ENCODE measurements at regions not wholly inside any gene's neighbourhood (a gene's known extent, or its start where the extent isn't known, plus 50 kb on each side); places are given as distances from the start of the nearest gene placed in this dataset.

GRCh38 chr2:183946193-183946592, 652.1 kb upstream of the ZNF804A start:
- DNase-seq (ENCODE audit: low read depth) (no peak), FAIRE-seq (no peak)
- Histone ChIP-seq H3K4me3 (ENCODE audit: low read depth, low read length) (no peak overlapping the region), H3K27me3 (ENCODE audit: control insufficient read depth, insufficient read depth, low read length) (no peaks in the 10 kb centered on the region), H3K36me3 (ENCODE audit: control insufficient read depth, insufficient read depth, low read length) (no peaks in the 10 kb centered on the region)
- TF ChIP-seq CTCF (IDR thresholded peaks at IDR 0.05; ENCODE audit: insufficient read depth, low read length, severe bottlenecking) = no peak

GRCh38 chr2:183948861-183949260, 649.5 kb upstream of the ZNF804A start:
- Histone ChIP-seq H3K4me3 (ENCODE audit: low read depth, low read length) (no peak overlapping the region), H3K27me3 (ENCODE audit: control insufficient read depth, insufficient read depth, low read length) (no peaks in the 10 kb centered on the region), H3K36me3 (ENCODE audit: control insufficient read depth, insufficient read depth, low read length) (no peaks in the 10 kb centered on the region)
- FAIRE-seq (no peak), DNase-seq (ENCODE audit: low read depth) (no peak)
- no peak for TF ChIP-seq CTCF (IDR thresholded peaks at IDR 0.05; ENCODE audit: insufficient read depth, low read length, severe bottlenecking)

- Histone ChIP-seq H3K27me3 (ENCODE audit: control insufficient read depth, insufficient read depth, low read length) (no peaks in the 10 kb centered on the region), H3K36me3 (ENCODE audit: control insufficient read depth, insufficient read depth, low read length) (no peaks in the 10 kb centered on the region), H3K4me3 (ENCODE audit: low read depth, low read length) (no peak overlapping the region)
- no peak for DNase-seq (ENCODE audit: low read depth)
- TF ChIP-seq CTCF (IDR thresholded peaks at IDR 0.05; ENCODE audit: insufficient read depth, low read length, severe bottlenecking) = no peak
- no peak for FAIRE-seq
Measured at GRCh38 chr2:183950673-183951072, 647.7 kb upstream of the ZNF804A start.

- no peaks in the 10 kb centered on the region for H3K27me3 ChIP-seq (ENCODE audit: control insufficient read depth, insufficient read depth, low read length)
- FAIRE-seq (no peak), DNase-seq (ENCODE audit: low read depth) (peak; percentile 75)
- no peaks in the 10 kb centered on the region for H3K36me3 ChIP-seq (ENCODE audit: control insufficient read depth, insufficient read depth, low read length)
- TF ChIP-seq CTCF (IDR thresholded peaks at IDR 0.05; ENCODE audit: insufficient read depth, low read length, severe bottlenecking) = no peak
- no peak overlapping the region for H3K4me3 ChIP-seq (ENCODE audit: low read depth, low read length)
Measured at GRCh38 chr2:183951630-183952029, 646.7 kb upstream of the ZNF804A start.

GRCh38 chr2:183952741-183953140, 645.6 kb upstream of the ZNF804A start:
- no peaks in the 10 kb centered on the region for H3K27me3 ChIP-seq (ENCODE audit: control insufficient read depth, insufficient read depth, low read length)
- H3K4me3 ChIP-seq (ENCODE audit: low read depth, low read length) = no peak overlapping the region
- H3K36me3 ChIP-seq (ENCODE audit: control insufficient read depth, insufficient read depth, low read length) = no peaks in the 10 kb centered on the region
- FAIRE-seq (no peak), DNase-seq (ENCODE audit: low read depth) (no peak)
- no peak for TF ChIP-seq CTCF (IDR thresholded peaks at IDR 0.05; ENCODE audit: insufficient read depth, low read length, severe bottlenecking)

- FAIRE-seq = no peak
- no peaks in the 10 kb centered on the region for H3K36me3 ChIP-seq (ENCODE audit: control insufficient read depth, insufficient read depth, low read length)
- no peak overlapping the region for H3K4me3 ChIP-seq (ENCODE audit: low read depth, low read length)
- no peak for DNase-seq (ENCODE audit: low read depth)
- no peaks in the 10 kb centered on the region for H3K27me3 ChIP-seq (ENCODE audit: control insufficient read depth, insufficient read depth, low read length)
- TF ChIP-seq CTCF (IDR thresholded peaks at IDR 0.05; ENCODE audit: insufficient read depth, low read length, severe bottlenecking) = no peak
Measured at GRCh38 chr2:183963609-183964008, 634.7 kb upstream of the ZNF804A start.

Measured in bronchial epithelial cell (primary cell).